ENCODE measurements at regions not wholly inside any gene's neighbourhood (a gene's known extent, or its start where the extent isn't known, plus 50 kb on each side); places are given as distances from the start of the nearest gene placed in this dataset.
"Not testable (repeated sequence)": the region's sequence is repeated elsewhere in the genome, so short reads cannot be mapped to it uniquely, and the experiment has no call there.

DNA sequence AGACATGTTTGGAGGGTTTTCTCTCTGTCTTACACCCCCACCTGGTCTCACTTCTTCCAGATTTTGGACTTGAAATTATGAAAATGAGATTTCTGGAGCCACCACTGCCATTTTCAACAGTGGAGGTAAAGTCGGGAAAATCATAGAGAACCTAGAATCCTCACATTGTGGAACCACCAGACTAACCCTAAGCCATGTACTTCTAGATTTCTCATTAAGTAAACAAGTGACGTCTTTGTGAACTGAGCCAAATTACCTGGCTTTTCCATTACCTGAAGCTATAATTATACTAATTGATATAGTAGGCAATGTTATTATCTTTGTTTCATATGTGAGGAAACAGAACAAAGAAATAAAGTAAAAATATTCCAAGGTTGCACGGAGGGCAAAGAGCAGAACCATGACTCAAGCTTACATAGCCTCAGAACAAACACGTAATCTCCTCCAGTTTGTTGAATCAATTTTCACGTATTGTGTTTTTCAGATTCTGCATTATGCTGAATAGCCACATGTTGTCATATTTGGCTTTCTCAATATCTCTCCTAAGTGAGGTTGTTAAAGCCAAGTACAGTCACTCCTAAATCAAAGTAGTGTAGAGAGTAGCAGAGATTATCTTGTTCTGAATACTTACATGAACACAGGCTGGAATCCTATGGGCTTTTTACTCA, 101.3 kb upstream of the CMC1 start:
- no peak for DNase-seq (ENCODE audit: low spot score)

- no peak for DNase-seq (ENCODE audit: low spot score)
Measured at GRCh38 chr3:28140664-28141063, 100.8 kb upstream of the CMC1 start.

GRCh38 chr3:28149960-28150359, 91.5 kb upstream of the CMC1 start:
- no peak for DNase-seq (ENCODE audit: low spot score)

DNA sequence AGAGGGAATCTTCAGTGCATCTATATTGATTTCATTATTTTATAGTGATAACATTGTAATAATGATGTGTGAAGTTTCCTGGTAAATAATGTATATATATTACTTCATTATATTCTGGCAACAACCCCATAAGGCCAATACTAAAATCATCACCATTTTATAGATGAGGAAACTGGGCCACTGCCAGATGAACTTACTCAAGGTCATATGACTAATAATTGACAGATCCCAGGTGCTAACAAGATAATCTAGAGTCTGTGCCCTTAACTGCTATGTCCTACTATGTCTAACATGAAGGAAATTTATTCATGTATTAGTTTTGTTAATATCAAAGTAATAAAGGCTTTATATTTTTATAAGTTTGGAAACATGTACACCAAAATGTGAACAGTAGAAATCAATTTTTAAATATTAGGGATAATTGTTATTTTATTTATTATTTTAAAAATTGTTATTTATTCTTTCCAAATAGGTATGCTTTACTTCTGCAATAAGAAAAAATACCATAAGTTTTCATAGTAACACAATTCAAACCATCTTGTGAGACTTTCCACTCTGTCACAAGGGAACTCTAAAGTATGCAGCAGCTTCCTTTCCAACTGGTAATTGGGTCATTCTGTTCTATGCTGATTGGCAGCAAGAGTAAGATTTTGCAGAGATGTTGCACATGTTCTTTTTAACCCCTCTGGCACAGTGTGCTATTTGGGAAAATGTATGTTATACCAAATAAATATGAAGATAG, 90.8 kb upstream of the CMC1 start:
- no peak for DNase-seq (ENCODE audit: low spot score)

DNA sequence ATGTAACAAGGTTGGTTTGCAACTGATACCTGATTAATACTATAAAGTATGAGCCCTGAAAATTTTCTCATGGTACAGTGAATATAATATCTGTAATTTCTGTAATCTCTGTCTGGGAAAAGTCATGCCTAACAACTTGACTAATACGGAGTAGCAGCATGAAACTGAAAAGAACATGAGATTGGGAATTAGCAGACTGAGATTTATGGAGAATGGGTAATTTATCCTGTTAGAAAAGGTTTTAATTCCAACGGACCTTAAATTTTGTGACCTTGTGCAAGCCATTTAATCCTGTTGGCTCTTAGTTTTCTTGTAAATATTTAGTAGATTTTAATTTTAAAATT, 90.2 kb upstream of the CMC1 start:
- no peak for DNase-seq (ENCODE audit: low spot score)

DNA sequence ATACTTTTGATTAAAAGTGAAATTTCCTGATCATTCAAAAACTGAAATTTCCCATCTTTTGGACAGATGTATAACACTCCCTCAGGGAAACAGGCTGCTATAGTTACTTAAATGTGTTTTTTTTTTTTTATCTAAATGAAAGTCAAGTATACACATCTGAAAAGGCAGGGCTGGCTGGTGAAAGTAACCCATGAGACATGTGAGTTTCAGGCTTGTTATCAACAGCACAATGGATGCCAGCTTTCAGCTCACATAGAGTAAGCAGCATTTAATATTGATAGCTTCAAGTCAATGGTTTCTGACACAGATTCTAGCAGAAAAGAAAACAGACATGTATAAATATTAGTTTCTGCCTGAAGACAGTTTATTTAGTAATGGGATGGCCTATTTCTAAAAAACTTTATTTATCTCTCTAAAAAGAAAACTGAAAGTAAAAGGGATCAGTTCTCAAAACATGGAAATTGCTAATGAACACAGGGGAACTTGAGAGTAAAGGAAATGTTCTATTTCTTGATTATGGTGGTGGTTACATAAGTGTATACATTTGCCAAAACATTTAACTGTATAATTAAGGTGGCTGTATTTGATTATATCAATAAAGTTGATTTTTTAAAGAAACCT, 89.7 kb upstream of the CMC1 start:
- DNase-seq (ENCODE audit: low spot score), result no peak

DNA sequence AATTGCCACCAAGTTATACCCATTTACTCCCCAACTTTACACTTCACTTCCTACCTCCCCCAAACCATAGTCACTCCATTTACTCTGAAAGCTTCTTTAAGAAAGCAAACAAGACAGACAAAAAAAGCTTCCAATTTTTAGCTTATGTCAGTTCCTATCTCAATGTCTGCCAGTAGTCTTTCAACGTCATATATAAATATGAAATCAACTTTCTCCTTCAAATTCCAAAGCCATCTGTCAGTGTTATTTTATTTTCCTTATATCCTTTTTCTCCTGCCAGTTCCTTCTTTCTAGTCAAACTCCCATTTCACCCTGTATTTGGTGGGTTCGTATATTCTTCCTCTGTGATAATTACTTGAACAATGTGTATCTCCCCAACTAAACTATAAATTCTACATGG, 85.8 kb upstream of the CMC1 start:
- no peak for DNase-seq (ENCODE audit: low spot score)

DNA sequence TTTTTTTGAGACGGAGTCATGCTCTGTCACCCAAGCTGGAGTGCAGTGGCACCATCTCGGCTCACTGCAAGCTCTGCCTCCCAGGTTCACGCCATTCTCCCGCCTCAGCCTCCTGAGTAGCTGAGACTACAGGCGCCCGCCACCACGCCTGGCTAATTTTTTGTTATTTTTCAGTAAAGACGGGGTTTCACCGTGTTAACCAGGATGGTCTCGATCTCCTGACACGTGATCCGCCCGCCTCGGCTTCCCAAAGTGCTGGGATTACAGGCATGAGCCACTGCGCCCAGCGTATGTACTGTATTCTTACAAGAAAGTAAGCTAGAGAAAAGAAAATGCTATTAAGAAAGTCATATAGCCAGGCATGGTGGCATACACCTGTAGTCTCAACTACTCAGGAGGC, 84.8 kb upstream of the CMC1 start:
- DNase-seq (ENCODE audit: low spot score), result not testable (repeated sequence)

GRCh38 chr3:28171962-28172361, 69.5 kb upstream of the CMC1 start:
- DNase-seq (ENCODE audit: low spot score), result no peak

- DNase-seq (ENCODE audit: low spot score), result no peak
Measured at GRCh38 chr3:28172748-28173147, 68.7 kb upstream of the CMC1 start.

- no peak for DNase-seq (ENCODE audit: low spot score)
Measured at GRCh38 chr3:28173836-28174235, 67.6 kb upstream of the CMC1 start.

- no peak for DNase-seq (ENCODE audit: low spot score)
Measured at GRCh38 chr3:28186748-28187147, 54.7 kb upstream of the CMC1 start.

GRCh38 chr3:28188686-28189085, 52.7 kb upstream of the CMC1 start:
- no peak for DNase-seq (ENCODE audit: low spot score)

- no peak for DNase-seq (ENCODE audit: low spot score)
Measured at GRCh38 chr3:28191363-28191762, 50.1 kb upstream of the CMC1 start.
